ENCODE measurements at regions not wholly inside any gene's neighbourhood (a gene's known extent, or its start where the extent isn't known, plus 50 kb on each side); places are given as distances from the start of the nearest gene placed in this dataset.

DNA sequence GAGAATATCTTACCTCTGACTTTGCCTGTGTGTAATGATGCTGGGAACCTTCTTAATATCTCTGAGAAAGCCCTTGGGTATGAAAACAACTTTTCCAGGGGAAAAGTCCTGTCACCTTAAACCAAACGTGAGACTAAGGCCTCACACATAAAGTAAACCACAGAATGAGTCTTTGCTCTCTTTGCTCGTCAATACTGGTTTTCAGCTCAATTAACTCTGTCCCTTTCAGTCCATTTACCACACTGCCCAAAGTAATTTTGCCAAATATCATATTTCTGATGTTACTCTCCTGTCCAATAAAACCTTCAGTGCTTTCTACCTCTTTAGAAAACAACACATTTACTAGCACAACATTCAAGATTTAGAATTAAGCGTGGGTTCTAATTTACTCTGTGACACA, 100.5 kb upstream of the HMGCLL1 start:
- TF ChIP-seq SUZ12 (IDR thresholded peaks at IDR 0.05; ENCODE audit: extremely low read depth, insufficient read depth, insufficient read length), result no peak
- TF ChIP-seq ZNF274 (IDR thresholded peaks at IDR 0.05; ENCODE audit: low read depth, low read length), result no peak
